A549 (cell line): ENCODE measurements at regions not wholly inside any gene's neighbourhood (a gene's known extent, or its start where the extent isn't known, plus 50 kb on each side); places are given as distances from the start of the nearest gene placed in this dataset.

Experiments
- ATAC-seq, 2 experiments: fragments of 200-7000 bp in 1 of 2; fragments of >200 bp in 1 of 2; cut with Nextera tagmentation in 1 of 2; cut with Tn5 transposase in 1 of 2; 3 replicates each; pipeline versions ENCODE4 v1.8.0 to v1.9.1; 2018 to 2020; ENCODE audit warnings: mild to moderate bottlenecking in 1 of 2, moderate library complexity in 1 of 2
- CTCF ChIA-PET: fragments of 300-600 bp; sonication (Branson Sonifier 250); formaldehyde crosslinking; extraction: SDS; loops from one replicate; lab custom pipeline; 2021; ENCODE audit warnings: antibody characterized with exemption, inconsistent platforms; lab: Yijun Ruan, JAX
- POLR2A ChIA-PET: fragments of 350-600 bp; formaldehyde crosslinking; extraction: SDS; loops from one replicate; lab custom pipeline; 2021; ENCODE audit warnings: antibody characterized with exemption, inconsistent platforms; lab: Yijun Ruan, JAX
- DNase-seq, 2 experiments: peaks; one replicate each; pipeline versions ENCODE4 v3.0.0 to v3.0.0-alpha.2; 2011 to 2016; ENCODE audit warnings: low read depth in 1 of 2, low spot score in 1 of 2
- FAIRE-seq: peaks from 2 replicates; lab custom pipeline; 2011; peaks lifted over from hg19 to GRCh38; lab: Jason Lieb, UNC
- H3K27ac ChIP-seq, 2 experiments: fragments of >200 bp; sonication (Bioruptor Twin); formaldehyde crosslinking; 3 replicates each; pipeline ENCODE4 v1.5.1; 2016 to 2017
- H3K4me1 ChIP-seq: fragments of >200 bp; sonication (Bioruptor Twin); formaldehyde crosslinking; 3 replicates; pipeline ENCODE4 v1.6.1; 2016
- H3K4me2 ChIP-seq: fragments of >200 bp; sonication (Bioruptor Twin); formaldehyde crosslinking; 3 replicates; pipeline ENCODE4 v1.6.1; 2016
- H3K4me3 ChIP-seq: fragments of >200 bp; sonication (Bioruptor Twin); formaldehyde crosslinking; 3 replicates; pipeline ENCODE4 v1.5.1; 2016
- H3K9me3 ChIP-seq: fragments of >200 bp; sonication (Bioruptor Twin); formaldehyde crosslinking; 3 replicates; pipeline ENCODE4 v1.6.1; 2016
- CBX2 ChIP-seq: fragments of 200-600 bp; sonication (generic); IDR thresholded peaks from 2 replicates; pipeline ENCODE4 v1.6.1; 2016; ENCODE audit warnings: low read depth, mild to moderate bottlenecking, borderline replicate concordance
- CHD4 ChIP-seq: fragments of 200-600 bp; sonication (generic); IDR thresholded peaks from 2 replicates; pipeline ENCODE4 v1.6.1; 2016; ENCODE audit warnings: antibody characterized with exemption, mild to moderate bottlenecking, borderline replicate concordance
- ESRRA ChIP-seq: fragments of 150-350 bp; IDR thresholded peaks from 2 replicates; pipeline ENCODE4 v1.6.1; 2014; ENCODE audit warnings: mild to moderate bottlenecking, low read length, borderline replicate concordance
- FOSL2 ChIP-seq, 2 experiments: fragments of 450-650 bp in 1 of 2; fragments of >200 bp in 1 of 2; sonication (Bioruptor Twin) in 1 of 2; formaldehyde crosslinking; IDR thresholded peaks; 2 replicates each; pipeline versions ENCODE4 v1.5.0 to v1.6.1; 2016 to 2020; ENCODE audit warnings: mild to moderate bottlenecking in 1 of 2, moderate library complexity in 1 of 2
- KDM1A ChIP-seq: fragments of 200-600 bp; sonication (generic); IDR thresholded peaks from 2 replicates; pipeline ENCODE4 v1.6.1; 2016; ENCODE audit warnings: low read depth, mild to moderate bottlenecking
- KDM5A ChIP-seq: fragments of 200-600 bp; sonication (generic); IDR thresholded peaks from 2 replicates; pipeline ENCODE4 v1.6.1; 2016; ENCODE audit warnings: antibody characterized with exemption, mild to moderate bottlenecking
- MAFK ChIP-seq: fragments of 450-650 bp; IDR thresholded peaks from 2 replicates; pipeline ENCODE4 v1.6.1; 2014; ENCODE audit not compliant: partially characterized antibody
- MYC ChIP-seq: IDR thresholded peaks from 2 replicates; pipeline ENCODE4 v1.6.1; 2012; ENCODE audit warnings: mild to moderate bottlenecking, inconsistent platforms, low read length, improper control_type of control experiment, borderline replicate concordance
- NPAS2 ChIP-seq: fragments of 250-450 bp; sonication (Bioruptor Pico); IDR thresholded peaks from 2 replicates; pipeline ENCODE4 v1.8.0; 2022; ENCODE audit warnings: mild to moderate bottlenecking, moderate library complexity, borderline replicate concordance
- PHF8 ChIP-seq: fragments of 200-600 bp; sonication (generic); IDR thresholded peaks from 2 replicates; pipeline ENCODE4 v1.6.1; 2016; ENCODE audit warnings: low read depth, mild to moderate bottlenecking, antibody characterized with exemption, moderate library complexity, borderline replicate concordance
- RAD21 ChIP-seq, 2 experiments: fragments of >200 bp in 1 of 2; sonication (Bioruptor Twin) in 1 of 2; formaldehyde crosslinking in 1 of 2; IDR thresholded peaks in 1 of 2; conservative IDR thresholded peaks in 1 of 2; 2 replicates in 1 of 2; 3 replicates in 1 of 2; pipeline ENCODE4 v1.6.1; 2012 to 2018; ENCODE audit warnings: inconsistent platforms in 1 of 2
- RARB ChIP-seq: fragments of 250-450 bp; sonication (Bioruptor Pico); IDR thresholded peaks from 2 replicates; pipeline ENCODE4 v1.8.0; 2021; ENCODE audit warnings: mild to moderate bottlenecking, moderate library complexity
- RFX5 ChIP-seq: fragments of 450-650 bp; IDR thresholded peaks from 2 replicates; pipeline ENCODE4 v1.7.1; 2014; ENCODE audit warnings: antibody characterized with exemption, mild to moderate bottlenecking, moderate library complexity
- SREBF2 ChIP-seq: fragments of 450-650 bp; IDR thresholded peaks from 2 replicates; pipeline ENCODE4 v1.6.1; 2014; ENCODE audit warnings: mild to moderate bottlenecking, moderate library complexity
- TFCP2L1 ChIP-seq: fragments of 250-450 bp; sonication (Bioruptor Pico); IDR thresholded peaks from 2 replicates; pipeline ENCODE4 v1.5.0; 2021; ENCODE audit warnings: mild to moderate bottlenecking
- ZFP36 ChIP-seq: fragments of 450-650 bp; IDR thresholded peaks from 2 replicates; pipeline ENCODE4 v1.6.1; 2014; ENCODE audit warnings: borderline replicate concordance; ENCODE audit not compliant: partially characterized antibody
- WGBS: methylation state at CpG from one replicate; pipeline ENCODE4 v1.1.6; 2017; ENCODE audit errors: missing lambda C conversion rate; 5-methylcytosine and 5-hydroxymethylcytosine counted together
- TF ChIP-seq, protein P1 (sequence below): fragments of 250-450 bp; sonication (Bioruptor Pico); IDR thresholded peaks from 2 replicates; pipeline ENCODE4 v1.5.0; 2021; ENCODE audit warnings: mild to moderate bottlenecking, moderate library complexity, borderline replicate concordance
- TF ChIP-seq, protein P2 (sequence below): fragments of >200 bp; sonication (Bioruptor Twin); formaldehyde crosslinking; IDR thresholded peaks from 2 replicates; pipeline ENCODE4 v1.6.1; 2016
- TF ChIP-seq, protein P3 (sequence below): IDR thresholded peaks from 2 replicates; pipeline ENCODE4 v1.6.1; 2012; ENCODE audit warnings: low read depth, borderline replicate concordance
- TF ChIP-seq, protein P4 (sequence below): fragments of >200 bp; sonication (Bioruptor Twin); formaldehyde crosslinking; IDR thresholded peaks from 3 replicates; pipeline ENCODE4 v1.6.1; 2016
- TF ChIP-seq, protein P5 (sequence below): fragments of 450-650 bp; IDR thresholded peaks from 2 replicates; pipeline ENCODE4 v1.6.1; 2014; ENCODE audit warnings: antibody characterized with exemption
- TF ChIP-seq, protein P6 (sequence below): fragments of >200 bp; sonication (Bioruptor Twin); formaldehyde crosslinking; IDR thresholded peaks from 3 replicates; pipeline ENCODE4 v1.5.1; 2016

DNA sequence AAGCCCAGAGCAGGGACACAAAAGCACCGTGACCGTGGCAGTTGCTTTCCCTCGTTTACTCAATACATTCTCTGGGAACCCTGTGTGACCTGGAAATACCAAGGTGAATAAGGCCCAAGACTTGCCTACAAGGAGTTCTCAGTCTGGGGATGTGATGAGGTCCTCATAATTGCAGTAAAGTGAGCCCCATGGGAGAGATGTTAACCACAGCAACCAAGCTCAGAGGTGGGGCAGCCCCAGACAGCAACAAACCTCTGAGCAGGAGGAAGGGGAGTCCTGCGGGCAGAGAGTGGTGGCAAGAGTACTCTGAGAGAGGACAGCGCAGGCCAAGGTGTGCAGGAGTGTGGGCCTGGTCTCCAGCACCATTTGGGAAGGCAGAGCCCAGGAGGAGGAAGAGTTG is 91.6 kb downstream of the TTC32 start (continued):
- TF ChIP-seq, protein P1, sequence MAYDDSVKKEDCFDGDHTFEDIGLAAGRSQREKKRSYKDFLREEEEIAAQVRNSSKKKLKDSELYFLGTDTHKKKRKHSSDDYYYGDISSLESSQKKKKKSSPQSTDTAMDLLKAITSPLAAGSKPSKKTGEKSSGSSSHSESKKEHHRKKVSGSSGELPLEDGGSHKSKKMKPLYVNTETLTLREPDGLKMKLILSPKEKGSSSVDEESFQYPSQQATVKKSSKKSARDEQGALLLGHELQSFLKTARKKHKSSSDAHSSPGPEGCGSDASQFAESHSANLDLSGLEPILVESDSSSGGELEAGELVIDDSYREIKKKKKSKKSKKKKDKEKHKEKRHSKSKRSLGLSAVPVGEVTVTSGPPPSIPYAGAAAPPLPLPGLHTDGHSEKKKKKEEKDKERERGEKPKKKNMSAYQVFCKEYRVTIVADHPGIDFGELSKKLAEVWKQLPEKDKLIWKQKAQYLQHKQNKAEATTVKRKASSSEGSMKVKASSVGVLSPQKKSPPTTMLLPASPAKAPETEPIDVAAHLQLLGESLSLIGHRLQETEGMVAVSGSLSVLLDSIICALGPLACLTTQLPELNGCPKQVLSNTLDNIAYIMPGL: no peak
- TF ChIP-seq, protein P2, sequence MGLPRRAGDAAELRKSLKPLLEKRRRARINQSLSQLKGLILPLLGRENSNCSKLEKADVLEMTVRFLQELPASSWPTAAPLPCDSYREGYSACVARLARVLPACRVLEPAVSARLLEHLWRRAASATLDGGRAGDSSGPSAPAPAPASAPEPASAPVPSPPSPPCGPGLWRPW: no peak
- TF ChIP-seq KDM1A (no peak), KDM5A (no peak), SREBF2 (no peak), RARB (no peak)

DNA sequence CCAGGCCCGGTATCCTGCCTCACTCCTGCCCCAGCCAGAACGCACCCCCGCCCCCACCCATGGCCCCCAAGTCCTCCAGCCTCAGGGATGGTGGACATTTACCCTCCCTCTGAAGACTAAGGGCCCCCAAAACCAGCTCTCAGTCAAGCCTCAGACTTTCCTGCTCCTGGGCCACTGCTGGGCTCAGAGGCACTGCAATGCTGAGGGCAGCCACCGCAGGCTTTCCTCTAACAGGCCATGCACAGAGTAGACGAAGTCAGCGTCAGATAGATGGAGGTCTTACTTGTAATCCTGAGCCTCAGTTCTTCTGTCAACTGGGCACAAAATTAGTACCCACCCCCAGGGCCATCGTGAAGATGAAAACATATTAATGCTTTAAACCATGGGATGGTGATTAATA is 92.6 kb downstream of the TTC32 start:
- no peak overlapping the region for H3K4me3 ChIP-seq
- FAIRE-seq (no peak), ATAC-seq (0 out of 6 replicates have a peak, but pooled peaks of 1 of the 2 experiments have one; percentile 30)

More for the DNA sequence above, 92.6 kb downstream of the TTC32 start:
- no peak for TF ChIP-seq PHF8
- TF ChIP-seq MYC: no peak
- TF ChIP-seq KDM1A: no peak
- no peak for TF ChIP-seq NPAS2 (CRISPR knock-in tag)
- TF ChIP-seq TFCP2L1 (CRISPR knock-in tag): no peak
- no peak for TF ChIP-seq CBX2
- no peak for TF ChIP-seq MAFK
- no peak for TF ChIP-seq RFX5
- TF ChIP-seq, protein P3, sequence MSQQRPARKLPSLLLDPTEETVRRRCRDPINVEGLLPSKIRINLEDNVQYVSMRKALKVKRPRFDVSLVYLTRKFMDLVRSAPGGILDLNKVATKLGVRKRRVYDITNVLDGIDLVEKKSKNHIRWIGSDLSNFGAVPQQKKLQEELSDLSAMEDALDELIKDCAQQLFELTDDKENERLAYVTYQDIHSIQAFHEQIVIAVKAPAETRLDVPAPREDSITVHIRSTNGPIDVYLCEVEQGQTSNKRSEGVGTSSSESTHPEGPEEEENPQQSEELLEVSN: no peak
- TF ChIP-seq, protein P4, sequence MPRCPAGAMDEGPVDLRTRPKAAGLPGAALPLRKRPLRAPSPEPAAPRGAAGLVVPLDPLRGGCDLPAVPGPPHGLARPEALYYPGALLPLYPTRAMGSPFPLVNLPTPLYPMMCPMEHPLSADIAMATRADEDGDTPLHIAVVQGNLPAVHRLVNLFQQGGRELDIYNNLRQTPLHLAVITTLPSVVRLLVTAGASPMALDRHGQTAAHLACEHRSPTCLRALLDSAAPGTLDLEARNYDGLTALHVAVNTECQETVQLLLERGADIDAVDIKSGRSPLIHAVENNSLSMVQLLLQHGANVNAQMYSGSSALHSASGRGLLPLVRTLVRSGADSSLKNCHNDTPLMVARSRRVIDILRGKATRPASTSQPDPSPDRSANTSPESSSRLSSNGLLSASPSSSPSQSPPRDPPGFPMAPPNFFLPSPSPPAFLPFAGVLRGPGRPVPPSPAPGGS: no peak
- TF ChIP-seq FOSL2 (IDR thresholded peaks at IDR 0.05): no peak
- TF ChIP-seq FOSL2 (CRISPR knock-in tag; IDR thresholded peaks at IDR 0.05): no peak
- TF ChIP-seq ESRRA: no peak
- no peak for TF ChIP-seq ZFP36
- TF ChIP-seq, protein P5, sequence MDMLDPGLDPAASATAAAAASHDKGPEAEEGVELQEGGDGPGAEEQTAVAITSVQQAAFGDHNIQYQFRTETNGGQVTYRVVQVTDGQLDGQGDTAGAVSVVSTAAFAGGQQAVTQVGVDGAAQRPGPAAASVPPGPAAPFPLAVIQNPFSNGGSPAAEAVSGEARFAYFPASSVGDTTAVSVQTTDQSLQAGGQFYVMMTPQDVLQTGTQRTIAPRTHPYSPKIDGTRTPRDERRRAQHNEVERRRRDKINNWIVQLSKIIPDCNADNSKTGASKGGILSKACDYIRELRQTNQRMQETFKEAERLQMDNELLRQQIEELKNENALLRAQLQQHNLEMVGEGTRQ: no peak
- no peak for TF ChIP-seq RAD21 (conservative IDR thresholded peaks at IDR 0.05 in 1 of 2, IDR thresholded peaks at IDR 0.05 in 1 of 2)
- TF ChIP-seq, protein P6, sequence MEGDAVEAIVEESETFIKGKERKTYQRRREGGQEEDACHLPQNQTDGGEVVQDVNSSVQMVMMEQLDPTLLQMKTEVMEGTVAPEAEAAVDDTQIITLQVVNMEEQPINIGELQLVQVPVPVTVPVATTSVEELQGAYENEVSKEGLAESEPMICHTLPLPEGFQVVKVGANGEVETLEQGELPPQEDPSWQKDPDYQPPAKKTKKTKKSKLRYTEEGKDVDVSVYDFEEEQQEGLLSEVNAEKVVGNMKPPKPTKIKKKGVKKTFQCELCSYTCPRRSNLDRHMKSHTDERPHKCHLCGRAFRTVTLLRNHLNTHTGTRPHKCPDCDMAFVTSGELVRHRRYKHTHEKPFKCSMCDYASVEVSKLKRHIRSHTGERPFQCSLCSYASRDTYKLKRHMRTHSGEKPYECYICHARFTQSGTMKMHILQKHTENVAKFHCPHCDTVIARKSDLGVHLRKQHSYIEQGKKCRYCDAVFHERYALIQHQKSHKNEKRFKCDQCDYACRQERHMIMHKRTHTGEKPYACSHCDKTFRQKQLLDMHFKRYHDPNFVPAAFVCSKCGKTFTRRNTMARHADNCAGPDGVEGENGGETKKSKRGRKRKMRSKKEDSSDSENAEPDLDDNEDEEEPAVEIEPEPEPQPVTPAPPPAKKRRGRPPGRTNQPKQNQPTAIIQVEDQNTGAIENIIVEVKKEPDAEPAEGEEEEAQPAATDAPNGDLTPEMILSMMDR: no peak
- no peak for TF ChIP-seq CHD4
- TF ChIP-seq, protein P1: no peak
- Histone ChIP-seq H3K4me2 (no peak overlapping the region), H3K9me3 (no peaks in the 10 kb centered on the region), H3K27ac (no peak overlapping the region), H3K4me1 (no peaks in the 10 kb centered on the region)
- POLR2A ChIA-PET: no interaction called here
- WGBS: 64% methylated on average over 7 of the region's 7 CpGs
- no peak for DNase-seq
- CTCF ChIA-PET: interaction anchor here (0.8 kb wide), 1 partner anchor 9 kb away, joined by 3 read pairs; no protein-coding TSS in a partner anchor
